ENCODE measurements at regions not wholly inside any gene's neighbourhood (a gene's known extent, or its start where the extent isn't known, plus 50 kb on each side); places are given as distances from the start of the nearest gene placed in this dataset.

GRCh38 chr4:141409556-141409955, 188.9 kb downstream of the ZNF330 start:
- TF ChIP-seq EZH2 (IDR thresholded peaks at IDR 0.05): no peak
- TF ChIP-seq POLR2AphosphoS5 (IDR thresholded peaks at IDR 0.05; ENCODE audit: borderline replicate concordance, low read depth, low read length): no peak

All from SK-N-MC (cell line).